Trophoblast cell (in vitro differentiated cells and primary cell): ENCODE measurements at regions not wholly inside any gene's neighbourhood (a gene's known extent, or its start where the extent isn't known, plus 50 kb on each side); places are given as distances from the start of the nearest gene placed in this dataset.

ENCODE experiments used
- DNase-seq, 2 donors: peaks; one replicate each; pipeline ENCODE4 v3.0.0-alpha.2; 2016
- H2AFZ ChIP-seq: 2 replicates; pipeline ENCODE4 v1.6.1; 2013; ENCODE audit warnings: low read length, moderate library complexity, mild to moderate bottlenecking; ENCODE audit not compliant: insufficient read depth, poor library complexity
- H2AK5ac ChIP-seq: 2 replicates; pipeline ENCODE4 v1.6.1; 2013; ENCODE audit warnings: mild to moderate bottlenecking, low read length
- H2BK120ac ChIP-seq: 2 replicates; pipeline ENCODE4 v1.6.1; 2013; ENCODE audit warnings: low read length, mild to moderate bottlenecking, moderate library complexity; ENCODE audit not compliant: insufficient read depth, poor library complexity
- H2BK12ac ChIP-seq: 2 replicates; pipeline ENCODE4 v1.6.1; 2013; ENCODE audit warnings: mild to moderate bottlenecking, low read length, moderate library complexity
- H2BK5ac ChIP-seq: 2 replicates; pipeline ENCODE4 v1.6.1; 2013; ENCODE audit warnings: low read length, low read depth, moderate library complexity, mild to moderate bottlenecking; ENCODE audit not compliant: poor library complexity
- H3K14ac ChIP-seq: 2 replicates; pipeline ENCODE4 v1.6.1; 2013; ENCODE audit warnings: mild to moderate bottlenecking, low read length
- H3K18ac ChIP-seq: 2 replicates; pipeline ENCODE4 v1.6.1; 2013; ENCODE audit warnings: mild to moderate bottlenecking, low read length
- H3K23ac ChIP-seq: 2 replicates; pipeline ENCODE4 v1.6.1; 2013; ENCODE audit warnings: low read length
- H3K27ac ChIP-seq: 2 replicates; pipeline ENCODE4 v1.5.1; 2013; ENCODE audit warnings: low read depth, mild to moderate bottlenecking, inconsistent platforms, low read length, moderate library complexity
- H3K27me3 ChIP-seq: 2 replicates; pipeline ENCODE4 v1.6.1; 2013; ENCODE audit warnings: inconsistent platforms, mild to moderate bottlenecking, low read length, moderate library complexity; ENCODE audit not compliant: insufficient read depth
- H3K36me3 ChIP-seq, 2 experiments: 1 replicate in 1 of 2; 2 replicates in 1 of 2; pipeline ENCODE4 v1.6.1; 2013; ENCODE audit warnings: low read length in 2 of 2, mild to moderate bottlenecking in 2 of 2, moderate library complexity in 1 of 2; ENCODE audit not compliant: insufficient read depth in 2 of 2, control insufficient read depth in 1 of 2
- H3K4ac ChIP-seq: 2 replicates; pipeline ENCODE4 v1.6.1; 2013; ENCODE audit warnings: low read depth, mild to moderate bottlenecking, low read length, moderate library complexity
- H3K4me1 ChIP-seq, 2 experiments: 1 replicate in 1 of 2; 2 replicates in 1 of 2; pipeline ENCODE4 v1.6.1; 2013; ENCODE audit warnings: low read length in 2 of 2, mild to moderate bottlenecking in 2 of 2, moderate library complexity in 1 of 2; ENCODE audit not compliant: insufficient read depth in 2 of 2, control insufficient read depth in 1 of 2
- H3K4me2 ChIP-seq: 2 replicates; pipeline ENCODE4 v1.6.1; 2013; ENCODE audit warnings: inconsistent platforms, mild to moderate bottlenecking, low read length, moderate library complexity
- H3K4me3 ChIP-seq: 2 replicates; pipeline ENCODE4 v1.5.1; 2013; ENCODE audit warnings: mild to moderate bottlenecking, low read depth, low read length, inconsistent platforms
- H3K79me1 ChIP-seq: one replicate; pipeline ENCODE4 v1.6.1; 2013; ENCODE audit warnings: low read length
- H3K79me2 ChIP-seq: 2 replicates; pipeline ENCODE4 v1.6.1; 2013; ENCODE audit warnings: low read length, mild to moderate bottlenecking; ENCODE audit not compliant: control insufficient read depth, insufficient read depth, poor library complexity
- H3K9ac ChIP-seq: 2 replicates; pipeline ENCODE4 v1.6.1; 2013; ENCODE audit warnings: mild to moderate bottlenecking, low read length
- H3K9me3 ChIP-seq: 2 replicates; pipeline ENCODE4 v1.6.1; 2013; ENCODE audit warnings: low read depth, mild to moderate bottlenecking, control low read depth, inconsistent platforms, low read length; ENCODE audit not compliant: insufficient read depth
- H4K12ac ChIP-seq: 2 replicates; pipeline ENCODE4 v1.6.1; 2013; ENCODE audit warnings: low read depth, mild to moderate bottlenecking, low read length, moderate library complexity
- H4K8ac ChIP-seq: 2 replicates; pipeline ENCODE4 v1.6.1; 2013; ENCODE audit warnings: low read depth, mild to moderate bottlenecking, low read length, moderate library complexity
- H4K91ac ChIP-seq: one replicate; pipeline ENCODE4 v1.6.1; 2013; ENCODE audit warnings: low read depth, mild to moderate bottlenecking, low read length, moderate library complexity
- WGBS: extraction: QIAGEN DNeasy Blood & Tissue Kit; methylation state at CpG from one replicate; pipeline ENCODE4 v1.1.7; 2013; ENCODE audit warnings: missing lambda C conversion rate; ENCODE audit not compliant: insufficient read length, insufficient coverage; ENCODE audit errors: extremely low coverage; 5-methylcytosine and 5-hydroxymethylcytosine counted together

DNA sequence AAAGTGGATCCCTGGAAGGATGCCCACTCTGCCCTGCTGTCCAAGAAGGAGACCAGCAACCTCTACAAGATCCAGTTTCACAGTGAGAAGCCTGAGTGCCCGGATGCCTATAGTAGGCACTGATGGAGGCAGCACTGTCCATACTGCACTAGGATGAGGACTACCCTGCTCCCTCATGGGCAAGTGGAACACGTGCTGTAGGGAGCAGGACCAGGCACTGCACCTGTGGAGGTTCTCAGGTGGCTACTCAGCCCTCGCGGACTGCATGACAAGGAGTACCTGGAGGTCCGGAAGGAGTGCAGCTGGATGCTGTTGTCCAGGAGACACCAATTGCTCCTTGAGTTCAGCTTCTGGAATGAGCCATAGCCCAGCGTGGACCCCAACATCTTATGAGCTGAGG lies 146.1 kb upstream of the NLRP1 start:
- H2BK12ac ChIP-seq, result no peak overlapping the region
- H4K91ac ChIP-seq, result no peak overlapping the region
- no peak overlapping the region for H3K4me2 ChIP-seq
- H3K23ac ChIP-seq, result no peak overlapping the region
- no peaks in the 10 kb centered on the region for H3K27me3 ChIP-seq
- DNase-seq, result no peak
- H3K79me2 ChIP-seq, result no peaks in the 10 kb centered on the region
- H3K4ac ChIP-seq, result no peak overlapping the region
- H3K14ac ChIP-seq, result no peak overlapping the region
- no peak overlapping the region for H3K4me3 ChIP-seq
- H2BK5ac ChIP-seq, result no peak overlapping the region
- H3K27ac ChIP-seq, result no peak overlapping the region
- no peak overlapping the region for H3K18ac ChIP-seq
- H3K4me1 ChIP-seq, result no peaks in the 10 kb centered on the region
- WGBS, result no CpG with 5 or more reads among the region's 6 CpGs
- H4K8ac ChIP-seq, result no peak overlapping the region
- no peak overlapping the region for H2AK5ac ChIP-seq
- H3K79me1 ChIP-seq, result no peaks in the 10 kb centered on the region
- no peak overlapping the region for H4K12ac ChIP-seq
- H2AFZ ChIP-seq, result no peak overlapping the region
- no peaks in the 10 kb centered on the region for H3K36me3 ChIP-seq
- H2BK120ac ChIP-seq, result no peak overlapping the region
- H3K9ac ChIP-seq, result no peak overlapping the region
- peaks cover 4% of the 10 kb centered on the region for H3K9me3 ChIP-seq

DNA sequence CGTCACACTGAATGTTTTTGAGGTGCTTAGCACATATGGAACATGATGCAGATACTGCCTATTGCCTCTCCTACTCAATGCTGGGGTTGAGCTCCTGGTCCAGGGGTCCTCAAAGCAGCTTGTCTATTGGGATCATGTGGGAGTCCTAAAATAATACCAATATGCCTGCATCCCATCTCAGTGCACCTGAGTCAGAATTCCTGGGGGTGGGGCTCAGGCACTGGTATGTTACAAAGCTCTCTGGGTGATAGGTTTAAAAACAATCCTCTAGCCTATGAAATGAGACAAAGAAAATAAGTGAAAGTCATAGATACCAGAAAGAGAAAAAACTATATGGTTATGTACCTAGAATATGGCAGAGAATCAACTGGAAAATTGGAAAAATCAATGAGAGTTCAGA lies 156.6 kb upstream of the NLRP1 start:
- Histone ChIP-seq H3K4me3 (no peak overlapping the region), H2BK12ac (no peak overlapping the region), H2AFZ (no peak overlapping the region), H2BK120ac (no peak overlapping the region), H4K8ac (no peak overlapping the region), H4K12ac (no peak overlapping the region), H3K4ac (no peak overlapping the region), H2BK5ac (no peak overlapping the region), H3K27ac (no peak overlapping the region), H3K9ac (no peak overlapping the region), H2AK5ac (no peak overlapping the region), H3K4me1 (no peaks in the 10 kb centered on the region), H3K27me3 (no peaks in the 10 kb centered on the region), H3K4me2 (no peak overlapping the region), H3K79me2 (no peaks in the 10 kb centered on the region), H3K9me3 (no peaks in the 10 kb centered on the region), H3K79me1 (no peaks in the 10 kb centered on the region), H3K18ac (no peak overlapping the region), H3K23ac (no peak overlapping the region), H3K14ac (no peak overlapping the region), H3K36me3 (no peaks in the 10 kb centered on the region), H4K91ac (no peak overlapping the region)
- WGBS, result no CpG with 5 or more reads among the region's 1 CpG
- no peak for DNase-seq

DNA sequence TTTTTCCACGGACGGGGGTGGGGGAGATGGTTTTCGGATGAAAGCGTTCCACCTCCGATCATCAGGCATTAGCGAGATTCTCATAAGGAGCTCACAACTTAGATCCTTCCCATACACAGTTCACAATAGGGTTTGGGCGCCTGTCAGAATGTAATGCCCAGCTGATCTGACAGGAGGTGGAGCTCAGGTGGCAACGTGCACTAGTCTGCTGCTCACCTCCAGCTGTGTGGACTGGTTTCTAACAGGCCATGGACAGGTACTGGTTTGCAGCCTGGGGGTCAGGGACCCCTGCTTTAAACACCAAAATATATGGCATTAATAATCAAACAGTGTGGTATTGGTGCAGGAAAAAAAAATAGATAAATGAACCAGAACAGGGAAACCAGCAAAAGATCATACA lies 157.5 kb upstream of the NLRP1 start:
- DNase-seq, result no peak
- H3K79me1 ChIP-seq, result no peaks in the 10 kb centered on the region
- H3K4me1 ChIP-seq, result no peaks in the 10 kb centered on the region
- H2BK5ac ChIP-seq, result no peak overlapping the region
- H3K27ac ChIP-seq, result no peak overlapping the region
- H4K91ac ChIP-seq, result no peak overlapping the region
- no peak overlapping the region for H4K8ac ChIP-seq
- H2AFZ ChIP-seq, result no peak overlapping the region
- H3K4ac ChIP-seq, result no peak overlapping the region
- H3K27me3 ChIP-seq, result no peaks in the 10 kb centered on the region
- no peak overlapping the region for H2BK12ac ChIP-seq
- no peak overlapping the region for H3K9ac ChIP-seq
- no peaks in the 10 kb centered on the region for H3K9me3 ChIP-seq
- no peak overlapping the region for H3K14ac ChIP-seq
- no peak overlapping the region for H2BK120ac ChIP-seq
- no peak overlapping the region for H2AK5ac ChIP-seq
- no peak overlapping the region for H3K4me2 ChIP-seq
- no peak overlapping the region for H3K23ac ChIP-seq
- no peak overlapping the region for H4K12ac ChIP-seq
- WGBS, result no CpG with 5 or more reads among the region's 8 CpGs
- H3K18ac ChIP-seq, result no peak overlapping the region
- H3K36me3 ChIP-seq, result no peaks in the 10 kb centered on the region
- no peaks in the 10 kb centered on the region for H3K79me2 ChIP-seq
- H3K4me3 ChIP-seq, result no peak overlapping the region

DNA sequence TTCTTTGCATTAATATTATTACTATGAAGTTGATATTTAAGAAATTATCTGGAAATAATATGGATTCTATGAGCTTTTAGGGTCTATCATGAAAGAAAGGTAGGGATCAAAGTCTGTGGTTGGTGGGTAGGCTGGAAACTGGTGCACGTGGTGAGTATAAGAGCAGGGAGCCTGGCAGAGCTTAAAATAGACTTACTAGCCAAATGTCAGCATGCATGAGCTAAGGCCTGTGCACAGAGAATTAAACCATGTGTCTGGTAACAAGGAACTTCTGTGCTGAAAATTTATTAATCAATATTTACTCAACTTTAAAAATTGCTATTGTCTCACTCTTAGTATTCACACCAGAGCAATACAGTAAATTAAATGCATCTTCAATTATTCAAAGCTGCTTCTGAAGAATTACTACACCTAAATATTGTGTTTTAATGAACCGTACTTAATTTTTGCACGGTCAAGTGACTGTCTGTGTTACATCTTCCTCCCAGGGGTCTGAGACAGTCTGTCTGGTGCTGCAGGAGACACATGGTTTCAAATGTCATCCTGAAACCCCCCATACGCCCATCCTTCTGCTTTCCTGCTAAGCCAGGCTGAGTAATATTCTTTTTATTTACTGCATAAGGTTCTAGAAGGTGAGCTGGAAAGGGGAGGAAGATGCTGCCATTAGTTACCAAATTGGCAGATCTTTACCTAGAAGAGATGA lies 161.0 kb upstream of the NLRP1 start:
- no peaks in the 10 kb centered on the region for H3K27me3 ChIP-seq
- no peak for DNase-seq
- H3K4me3 ChIP-seq, result no peak overlapping the region
- no CpG with 5 or more reads among the region's 4 CpGs for WGBS
- no peaks in the 10 kb centered on the region for H3K79me1 ChIP-seq
- H3K18ac ChIP-seq, result no peak overlapping the region
- no peak overlapping the region for H4K91ac ChIP-seq
- no peak overlapping the region for H2AFZ ChIP-seq
- no peaks in the 10 kb centered on the region for H3K9me3 ChIP-seq
- H2BK120ac ChIP-seq, result no peak overlapping the region
- H3K4ac ChIP-seq, result no peak overlapping the region
- no peaks in the 10 kb centered on the region for H3K79me2 ChIP-seq
- H2BK12ac ChIP-seq, result no peak overlapping the region
- no peak overlapping the region for H3K4me2 ChIP-seq
- H3K9ac ChIP-seq, result no peak overlapping the region
- no peaks in the 10 kb centered on the region for H3K4me1 ChIP-seq
- H3K14ac ChIP-seq, result no peak overlapping the region
- H3K23ac ChIP-seq, result no peak overlapping the region
- no peak overlapping the region for H4K8ac ChIP-seq
- no peak overlapping the region for H2BK5ac ChIP-seq
- H2AK5ac ChIP-seq, result no peak overlapping the region
- H3K36me3 ChIP-seq, result no peaks in the 10 kb centered on the region
- no peak overlapping the region for H3K27ac ChIP-seq
- H4K12ac ChIP-seq, result no peak overlapping the region
